HG02884 (cell line): ENCODE measurements at regions not wholly inside any gene's neighbourhood (a gene's known extent, or its start where the extent isn't known, plus 50 kb on each side); places are given as distances from the start of the nearest gene placed in this dataset.

Experiments used
- ATAC-seq: cut with Tn5 transposase; IDR thresholded peaks from one replicate; pipeline ENCODE4 v1.9.1; 2021; ENCODE audit warnings: mild to moderate bottlenecking, moderate library complexity; ENCODE audit not compliant: unreplicated experiment

- ATAC-seq = no peak
These were observed 70.5 kb upstream of the BLID start for GRCh38 chr11:122186439-122187080.

- ATAC-seq = no peak
These were observed 67.9 kb upstream of the BLID start for GRCh38 chr11:122183933-122184332.

GRCh38 chr11:122181893-122182292 lies 65.9 kb upstream of the BLID start:
- no peak for ATAC-seq

GRCh38 chr11:122181372-122181771 lies 65.4 kb upstream of the BLID start:
- no peak for ATAC-seq

GRCh38 chr11:122179961-122180834 lies 64.2 kb upstream of the BLID start:
- ATAC-seq = no peak

GRCh38 chr11:122178795-122179194 lies 62.8 kb upstream of the BLID start:
- no peak for ATAC-seq

- no peak for ATAC-seq
These were observed 61.2 kb upstream of the BLID start for GRCh38 chr11:122177238-122177637.

- no peak for ATAC-seq
These were observed 60.6 kb upstream of the BLID start for GRCh38 chr11:122176651-122177050.

- ATAC-seq = no peak
These were observed 59.3 kb upstream of the BLID start for GRCh38 chr11:122175306-122175705.

- no peak for ATAC-seq
These were observed 57.6 kb upstream of the BLID start for GRCh38 chr11:122173587-122173986.

- no peak for ATAC-seq
These were observed 57.0 kb upstream of the BLID start for GRCh38 chr11:122173074-122173450.

- no peak for ATAC-seq
These were observed 56.5 kb upstream of the BLID start for GRCh38 chr11:122172352-122173073.

- ATAC-seq = no peak
These were observed 54.9 kb upstream of the BLID start for GRCh38 chr11:122170815-122171475.

GRCh38 chr11:122168218-122168617 lies 52.2 kb upstream of the BLID start:
- no peak for ATAC-seq

GRCh38 chr11:122167100-122167499 lies 51.1 kb upstream of the BLID start:
- ATAC-seq = no peak

- no peak for ATAC-seq
These were observed 49.8 kb upstream of the BLID start for GRCh38 chr11:122165607-122166371.
